ENCODE measurements at regions not wholly inside any gene's neighbourhood (a gene's known extent, or its start where the extent isn't known, plus 50 kb on each side); places are given as distances from the start of the nearest gene placed in this dataset.

GRCh38 chr6:165008971-165009370, 300.4 kb downstream of the C6orf118 start:
- H3K9ac ChIP-seq (ENCODE audit: insufficient read depth, low read depth, low read length), result no peak overlapping the region
- no peaks in the 10 kb centered on the region for H3K4me1 ChIP-seq (ENCODE audit: insufficient read depth, low read length)
- no peak for DNase-seq (ENCODE audit: low spot score)
- no peaks in the 10 kb centered on the region for H3K36me3 ChIP-seq (replicated peaks in 1 of 2; ENCODE audit: control insufficient read depth in 1 of 2, insufficient read depth in 2 of 2, low read length in 2 of 2)
- no peaks in the 10 kb centered on the region for H4K20me1 ChIP-seq (ENCODE audit: insufficient read depth, low read length)
- no peak overlapping the region for H3K4me2 ChIP-seq (ENCODE audit: low read depth, low read length)
- no peak overlapping the region for H3K4me3 ChIP-seq (replicated peaks in 1 of 3; ENCODE audit: insufficient read depth in 1 of 3, low read depth in 2 of 3, low read length in 3 of 3)
- intact Hi-C loops (cut with micrococcal nuclease; ENCODE audit: unreplicated experiment), result no loop called here
- in situ Hi-C loops (cut with HindIII; ENCODE audit: extremely low pct_ligation_motif_present, low pct_unique_long_range_greater_than_20kb), result no loop called here
- H3K9me3 ChIP-seq (ENCODE audit: low read length), result peaks cover 95% of the 10 kb centered on the region
- no peak overlapping the region for H3K27ac ChIP-seq (ENCODE audit: extremely low read length, insufficient read depth, low read length)
- WGBS (ENCODE audit: low lambda C conversion rate), result 1% methylated on average over 4 of the region's 4 CpGs
- TF ChIP-seq ONECUT2 (CRISPR knock-in tag; IDR thresholded peaks at IDR 0.05) (no peak), ZSCAN12 (CRISPR knock-in tag; IDR thresholded peaks at IDR 0.05) (no peak), MXI1 (IDR thresholded peaks at IDR 0.05; ENCODE audit: borderline replicate concordance, low read depth, low read length) (no peak), ZNF225 (CRISPR knock-in tag; IDR thresholded peaks at IDR 0.05) (no peak), STAT5B (CRISPR knock-in tag; IDR thresholded peaks at IDR 0.05) (no peak), HOXA7 (CRISPR knock-in tag; IDR thresholded peaks at IDR 0.05) (no peak), ZNF451 (CRISPR knock-in tag; IDR thresholded peaks at IDR 0.05) (no peak), BRD4 (CRISPR knock-in tag; IDR thresholded peaks at IDR 0.05) (no peak), SIN3A (IDR thresholded peaks at IDR 0.05; ENCODE audit: borderline replicate concordance, low read depth, low read length) (no peak), MAZ (IDR thresholded peaks at IDR 0.05; ENCODE audit: borderline replicate concordance, low read depth, low read length) (no peak), MAZ (CRISPR knock-in tag; IDR thresholded peaks at IDR 0.05; ENCODE audit: low read depth) (no peak), ETS1 (CRISPR knock-in tag; IDR thresholded peaks at IDR 0.05) (no peak), ATF5 (CRISPR knock-in tag; IDR thresholded peaks at IDR 0.05; ENCODE audit: low read depth) (no peak), SP140L (CRISPR knock-in tag; IDR thresholded peaks at IDR 0.05; ENCODE audit: borderline replicate concordance) (no peak), MTF2 (CRISPR knock-in tag; IDR thresholded peaks at IDR 0.05; ENCODE audit: borderline replicate concordance) (no peak), DPF2 (CRISPR knock-in tag; IDR thresholded peaks at IDR 0.05; ENCODE audit: borderline replicate concordance, low read depth) (no peak), SNAPC5 (CRISPR knock-in tag; IDR thresholded peaks at IDR 0.05; ENCODE audit: borderline replicate concordance) (no peak), CSRNP1 (CRISPR knock-in tag; IDR thresholded peaks at IDR 0.05) (no peak), NCOA1 (CRISPR knock-in tag; IDR thresholded peaks at IDR 0.05) (no peak), BORCS8-MEF2B (CRISPR knock-in tag; IDR thresholded peaks at IDR 0.05) (no peak), SIX1 (CRISPR knock-in tag; IDR thresholded peaks at IDR 0.05; ENCODE audit: borderline replicate concordance) (no peak)
- H3K27me3 ChIP-seq (ENCODE audit: control insufficient read depth in 1 of 2, insufficient read depth in 2 of 2, low read length in 2 of 2), result no peaks in the 10 kb centered on the region
- no peak for FAIRE-seq
- ATAC-seq, result no peak
- CTCF ChIA-PET (ENCODE audit: low intra/inter-chr PET ratio, low total read pairs), result no interaction called here
- POLR2A ChIA-PET, result no interaction called here
- no peaks in the 10 kb centered on the region for H3K79me2 ChIP-seq (ENCODE audit: insufficient read depth, low read length)
- BruUV-seq (replicated peaks), result no TSS peak
- H2AFZ ChIP-seq (ENCODE audit: low read length), result no peak overlapping the region

Measured in HepG2 (cell line).